Uterus (tissue), 3 donors: ENCODE measurements at regions not wholly inside any gene's neighbourhood (a gene's known extent, or its start where the extent isn't known, plus 50 kb on each side); places are given as distances from the start of the nearest gene placed in this dataset.

Source experiments
- DNase-seq, 2 donors: peaks; one replicate each; pipeline ENCODE4 v3.0.0-alpha.2; 2019 to 2020
- H3K27ac ChIP-seq, 2 donors: fragments of 200-600 bp; sonication (generic); 1 replicate in 1 of 2; 2 replicates in 1 of 2; pipeline ENCODE4 v1.5.1; 2016 to 2018
- H3K27me3 ChIP-seq, 2 donors: fragments of 200-600 bp; sonication (generic); one replicate each; pipeline ENCODE4 v1.5.1; 2018 to 2019; ENCODE audit warnings: control low read depth in 1 of 2
- H3K36me3 ChIP-seq, 2 donors: fragments of 200-600 bp; sonication (generic); one replicate each; pipeline ENCODE4 v1.5.1; 2019; ENCODE audit warnings: control low read depth in 1 of 2
- H3K4me1 ChIP-seq, 2 donors: fragments of 200-600 bp; sonication (generic); one replicate each; pipeline ENCODE4 v1.5.1; 2018 to 2019; ENCODE audit warnings: control low read depth in 1 of 2
- H3K4me3 ChIP-seq, 2 donors: fragments of 200-600 bp; sonication (generic); 1 replicate in 1 of 2; 2 replicates in 1 of 2; pipeline ENCODE4 v1.5.1; 2018 to 2019; ENCODE audit warnings: mild to moderate bottlenecking in 1 of 2
- H3K9me3 ChIP-seq, 2 donors: fragments of 200-600 bp; sonication (generic); one replicate each; pipeline ENCODE4 v1.5.1; 2019; ENCODE audit warnings: control low read depth in 1 of 2
- CTCF ChIP-seq, 4 experiments: fragments of 200-600 bp in 2 of 4; fragments of 450-650 bp in 2 of 4; sonication (generic) in 2 of 4; IDR thresholded peaks; one replicate each; pipeline ENCODE4 v1.5.1; 2016 to 2019; ENCODE audit warnings: antibody characterized with exemption in 4 of 4, mild to moderate bottlenecking in 2 of 4, moderate library complexity in 1 of 4
- POLR2A ChIP-seq, 2 donors: fragments of 450-650 bp; IDR thresholded peaks; one replicate each; pipeline ENCODE4 v1.6.1; 2016; ENCODE audit warnings: antibody characterized with exemption in 2 of 2, mild to moderate bottlenecking in 1 of 2, moderate library complexity in 1 of 2
- intact Hi-C: fragments of 100-400 bp; cut with DNase I; formaldehyde crosslinking; loops from one replicate; pipeline ENCODE4 v1.15.1; 2023; ENCODE audit warnings: low total_unique reads
- donor health status: DM: yes; HTN: yes; CAD: no.

GRCh38 chr6:114747995-114748625 lies 405.3 kb upstream of the HS3ST5 start:
- DNase-seq = no peak
- Histone ChIP-seq H3K4me3 (no peak overlapping the region), H3K36me3 (no peaks in the 10 kb centered on the region), H3K9me3 (no peaks in the 10 kb centered on the region), H3K27ac (no peak overlapping the region), H3K27me3 (no peaks in the 10 kb centered on the region), H3K4me1 (no peaks in the 10 kb centered on the region)
- TF ChIP-seq POLR2A (IDR thresholded peaks at IDR 0.05) (no peak), CTCF (IDR thresholded peaks at IDR 0.05) (peak in 2 of 4 experiments; percentile 32 to 34)
- intact Hi-C loops = no loop called here

- Histone ChIP-seq H3K4me1 (no peaks in the 10 kb centered on the region), H3K27me3 (no peaks in the 10 kb centered on the region)
These were observed 397.7 kb upstream of the HS3ST5 start for GRCh38 chr6:114740547-114740946.

GRCh38 chr6:114739656-114740055 lies 396.8 kb upstream of the HS3ST5 start:
- H3K4me1 ChIP-seq = no peaks in the 10 kb centered on the region
- H3K4me3 ChIP-seq = no peak overlapping the region
- no peak for DNase-seq
- TF ChIP-seq CTCF (IDR thresholded peaks at IDR 0.05) = no peak
- no peak for TF ChIP-seq POLR2A (IDR thresholded peaks at IDR 0.05)
- H3K27me3 ChIP-seq = no peaks in the 10 kb centered on the region
- no peaks in the 10 kb centered on the region for H3K36me3 ChIP-seq
- H3K27ac ChIP-seq = no peak overlapping the region
- intact Hi-C loops = no loop called here
- no peaks in the 10 kb centered on the region for H3K9me3 ChIP-seq

More at GRCh38 chr6:114740547-114740946, 397.7 kb upstream of the HS3ST5 start:
- TF ChIP-seq POLR2A (IDR thresholded peaks at IDR 0.05) (no peak), CTCF (IDR thresholded peaks at IDR 0.05) (no peak)
- Histone ChIP-seq H3K4me3 (no peak overlapping the region), H3K9me3 (no peaks in the 10 kb centered on the region), H3K36me3 (no peaks in the 10 kb centered on the region), H3K27ac (no peak overlapping the region)
- intact Hi-C loops = no loop called here
- DNase-seq = no peak

GRCh38 chr6:114735025-114735735 lies 392.4 kb upstream of the HS3ST5 start:
- no peak for DNase-seq
- Histone ChIP-seq H3K27ac (no peak overlapping the region), H3K4me1 (no peaks in the 10 kb centered on the region), H3K36me3 (no peaks in the 10 kb centered on the region), H3K4me3 (no peak overlapping the region), H3K27me3 (no peaks in the 10 kb centered on the region), H3K9me3 (no peaks in the 10 kb centered on the region)
- intact Hi-C loops = no loop called here
- TF ChIP-seq POLR2A (IDR thresholded peaks at IDR 0.05) (no peak), CTCF (IDR thresholded peaks at IDR 0.05) (no peak)

- no peak for DNase-seq
- intact Hi-C loops = no loop called here
- Histone ChIP-seq H3K4me3 (no peak overlapping the region), H3K4me1 (no peaks in the 10 kb centered on the region), H3K36me3 (no peaks in the 10 kb centered on the region), H3K9me3 (no peaks in the 10 kb centered on the region), H3K27me3 (no peaks in the 10 kb centered on the region), H3K27ac (no peak overlapping the region)
- no peak for TF ChIP-seq CTCF (IDR thresholded peaks at IDR 0.05)
- TF ChIP-seq POLR2A (IDR thresholded peaks at IDR 0.05) = no peak
These were observed 390.8 kb upstream of the HS3ST5 start for GRCh38 chr6:114733596-114733995.
